NT2/D1 (cell line): ENCODE measurements at regions not wholly inside any gene's neighbourhood (a gene's known extent, or its start where the extent isn't known, plus 50 kb on each side); places are given as distances from the start of the nearest gene placed in this dataset.

Experiments
- DNase-seq: peaks from one replicate; pipeline ENCODE4 v3.0.0-alpha.2; 2011; ENCODE audit warnings: low read depth, low spot score
- H3K27me3 ChIP-seq: 2 replicates; pipeline ENCODE4 v1.6.0; 2011; ENCODE audit warnings: mild to moderate bottlenecking; ENCODE audit not compliant: insufficient read length, insufficient read depth
- H3K36me3 ChIP-seq: 2 replicates; pipeline ENCODE4 v1.6.1; 2011; ENCODE audit warnings: mild to moderate bottlenecking, low read length, mixed read lengths; ENCODE audit not compliant: insufficient read depth, insufficient read length
- H3K4me1 ChIP-seq: 2 replicates; pipeline ENCODE4 v1.5.1; 2011; ENCODE audit not compliant: insufficient read depth, insufficient read length
- H3K4me3 ChIP-seq: 2 replicates; pipeline ENCODE4 v1.5.1; 2011; ENCODE audit warnings: low read depth; ENCODE audit not compliant: insufficient read length
- H3K9ac ChIP-seq: 2 replicates; pipeline ENCODE4 v1.6.0; 2011; ENCODE audit warnings: low read depth; ENCODE audit not compliant: insufficient read length
- H3K9me3 ChIP-seq: 2 replicates; pipeline ENCODE4 v1.5.1; 2011; ENCODE audit warnings: mild to moderate bottlenecking, low read length; ENCODE audit not compliant: insufficient read depth
- SUZ12 ChIP-seq: IDR thresholded peaks from 2 replicates; pipeline ENCODE4 v1.6.1; 2011; ENCODE audit not compliant: insufficient read length, insufficient read depth; ENCODE audit errors: extremely low read depth
- YY1 ChIP-seq: IDR thresholded peaks from 2 replicates; pipeline ENCODE4 v1.6.1; 2011; ENCODE audit not compliant: insufficient read length, insufficient read depth
- ZNF274 ChIP-seq: IDR thresholded peaks from 2 replicates; pipeline ENCODE4 v1.6.1; 2011; ENCODE audit warnings: mild to moderate bottlenecking, low read depth, low read length

GRCh38 chr10:108861181-108861754 is 1062.0 kb downstream of the XPNPEP1 start:
- Histone ChIP-seq H3K9ac (no peak overlapping the region), H3K9me3 (no peaks in the 10 kb centered on the region), H3K4me1 (no peaks in the 10 kb centered on the region), H3K27me3 (no peaks in the 10 kb centered on the region), H3K4me3 (no peak overlapping the region), H3K36me3 (no peaks in the 10 kb centered on the region)
- TF ChIP-seq ZNF274 (no peak), YY1 (no peak), SUZ12 (no peak)
- no peak for DNase-seq

DNA sequence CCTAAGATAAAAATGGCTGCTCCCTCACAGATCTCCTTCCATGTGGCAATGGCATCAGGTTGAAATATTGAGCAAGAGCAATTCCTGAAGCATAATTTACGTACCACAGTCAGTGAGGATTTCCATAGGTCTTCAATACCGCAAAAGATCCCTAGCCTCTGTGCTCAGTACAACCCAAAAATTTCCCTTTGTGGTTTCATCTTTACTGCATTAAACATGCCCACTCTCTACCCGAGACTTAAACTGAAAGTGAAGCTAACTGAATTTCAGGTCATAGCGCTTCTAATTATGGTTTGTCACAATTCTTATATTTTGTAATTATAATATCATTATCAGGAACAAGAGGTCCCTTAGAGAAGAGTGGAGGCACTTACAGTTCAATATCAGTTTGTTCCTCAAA is 1071.1 kb downstream of the XPNPEP1 start:
- no peak for TF ChIP-seq YY1
- TF ChIP-seq ZNF274: no peak
- no peak for TF ChIP-seq SUZ12
- Histone ChIP-seq H3K9ac (no peak overlapping the region), H3K4me3 (no peak overlapping the region), H3K4me1 (no peaks in the 10 kb centered on the region), H3K9me3 (no peaks in the 10 kb centered on the region), H3K36me3 (no peaks in the 10 kb centered on the region), H3K27me3 (no peaks in the 10 kb centered on the region)
- no peak for DNase-seq

- H3K9me3 ChIP-seq: no peaks in the 10 kb centered on the region
- no peak overlapping the region for H3K4me3 ChIP-seq
- TF ChIP-seq ZNF274: no peak
- TF ChIP-seq YY1: no peak
- no peak for TF ChIP-seq SUZ12
- H3K36me3 ChIP-seq: no peaks in the 10 kb centered on the region
- no peaks in the 10 kb centered on the region for H3K4me1 ChIP-seq
- DNase-seq: no peak
- H3K27me3 ChIP-seq: no peaks in the 10 kb centered on the region
- no peak overlapping the region for H3K9ac ChIP-seq
Observed at GRCh38 chr10:108850138-108850854, 1073.0 kb downstream of the XPNPEP1 start.

GRCh38 chr10:108849688-108850087 is 1073.6 kb downstream of the XPNPEP1 start:
- Histone ChIP-seq H3K4me1 (no peaks in the 10 kb centered on the region), H3K9me3 (no peaks in the 10 kb centered on the region), H3K36me3 (no peaks in the 10 kb centered on the region), H3K9ac (no peak overlapping the region), H3K4me3 (no peak overlapping the region), H3K27me3 (no peaks in the 10 kb centered on the region)
- TF ChIP-seq YY1: no peak
- TF ChIP-seq SUZ12: no peak
- TF ChIP-seq ZNF274: no peak
- no peak for DNase-seq

- Histone ChIP-seq H3K4me3 (no peak overlapping the region), H3K4me1 (no peaks in the 10 kb centered on the region), H3K9me3 (no peaks in the 10 kb centered on the region), H3K36me3 (no peaks in the 10 kb centered on the region), H3K27me3 (no peaks in the 10 kb centered on the region), H3K9ac (no peak overlapping the region)
- TF ChIP-seq YY1 (no peak), ZNF274 (no peak), SUZ12 (no peak)
- no peak for DNase-seq
Observed at GRCh38 chr10:108849186-108849585, 1074.1 kb downstream of the XPNPEP1 start.

DNA sequence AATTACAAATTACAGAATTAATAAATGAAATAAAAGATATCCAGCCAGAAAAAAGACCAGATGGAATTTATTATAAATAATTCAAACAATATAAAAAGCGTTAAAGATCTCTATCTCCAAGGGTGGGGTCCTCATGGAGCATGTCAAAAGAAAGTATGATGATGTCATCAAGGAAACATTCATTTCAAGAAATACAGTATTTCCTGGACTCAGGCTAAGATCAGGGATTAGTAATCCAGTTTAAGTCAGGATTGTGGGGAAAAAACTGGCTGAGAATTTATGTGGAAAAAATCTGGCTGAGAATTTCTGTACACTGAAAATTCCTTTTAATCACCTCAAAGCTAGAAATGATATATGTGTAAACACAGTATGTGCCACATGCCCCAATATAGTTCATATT is 1075.3 kb downstream of the XPNPEP1 start:
- H3K36me3 ChIP-seq: no peaks in the 10 kb centered on the region
- no peak for DNase-seq

DNA sequence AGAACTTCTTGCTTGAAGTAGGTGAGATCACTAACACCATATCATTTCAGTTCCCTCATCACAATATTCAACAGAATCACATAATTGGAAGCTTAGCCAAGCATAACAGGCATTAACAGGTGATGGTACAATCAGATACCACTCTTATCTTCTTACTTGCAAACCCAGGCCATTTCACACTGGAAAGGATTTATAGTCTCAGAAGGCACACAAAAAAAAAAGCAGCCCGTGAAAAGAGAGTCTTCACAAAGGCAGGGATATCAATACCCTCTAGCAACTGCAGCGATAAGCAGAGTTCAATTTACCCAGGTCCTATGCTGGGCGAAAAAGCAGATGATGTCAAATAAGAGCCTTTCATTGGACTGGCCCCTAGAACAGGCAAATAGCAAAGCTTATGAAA is 1082.4 kb downstream of the XPNPEP1 start:
- Histone ChIP-seq H3K9ac (no peak overlapping the region), H3K4me1 (no peaks in the 10 kb centered on the region), H3K36me3 (no peaks in the 10 kb centered on the region), H3K9me3 (no peaks in the 10 kb centered on the region), H3K27me3 (no peaks in the 10 kb centered on the region), H3K4me3 (no peak overlapping the region)
- DNase-seq: no peak
- TF ChIP-seq ZNF274: no peak

More for the DNA sequence above, 1075.3 kb downstream of the XPNPEP1 start:
- Histone ChIP-seq H3K27me3 (no peaks in the 10 kb centered on the region), H3K4me3 (no peak overlapping the region), H3K9ac (no peak overlapping the region), H3K4me1 (no peaks in the 10 kb centered on the region), H3K9me3 (no peaks in the 10 kb centered on the region)
- TF ChIP-seq SUZ12 (no peak), ZNF274 (no peak), YY1 (no peak)
